Stomach (tissue), 8 donors: ENCODE measurements at regions not wholly inside any gene's neighbourhood (a gene's known extent, or its start where the extent isn't known, plus 50 kb on each side); places are given as distances from the start of the nearest gene placed in this dataset.
A peak's percentile ranks its signal among the peaks of the same experiment; 100 is the strongest.

ENCODE experiments used
- DNase-seq, 2 donors: peaks; one replicate each; pipeline versions ENCODE4 v3.0.0 to v3.0.0-alpha.2; 2013 to 2019
- H3K27ac ChIP-seq, 5 donors: fragments of 200-600 bp in 4 of 5; sonication (generic) in 4 of 5; one replicate each; pipeline ENCODE4 v1.5.1; 2013 to 2019; ENCODE audit warnings: mild to moderate bottlenecking in 1 of 5, moderate library complexity in 1 of 5
- H3K27me3 ChIP-seq, 3 donors: fragments of 200-600 bp; sonication (generic); one replicate each; pipeline ENCODE4 v1.5.1; 2017 to 2019; ENCODE audit warnings: mixed run types in 1 of 3
- H3K36me3 ChIP-seq, 4 donors: fragments of 200-600 bp; sonication (generic); 1 replicate in 3 of 4; 2 replicates in 1 of 4; pipeline ENCODE4 v1.5.1; 2016 to 2019
- H3K4me1 ChIP-seq, 4 donors: fragments of 200-600 bp; sonication (generic); one replicate each; pipeline ENCODE4 v1.5.1; 2016 to 2019
- H3K4me3 ChIP-seq, 4 donors: fragments of 200-600 bp; sonication (generic) in 3 of 4; one replicate each; pipeline ENCODE4 v1.5.1; 2016 to 2019; ENCODE audit warnings: mild to moderate bottlenecking in 1 of 4
- H3K9me3 ChIP-seq, 4 donors: fragments of 200-600 bp; sonication (generic); one replicate each; pipeline ENCODE4 v1.5.1; 2016 to 2019
- EP300 ChIP-seq: sonication (generic); formaldehyde crosslinking; IDR thresholded peaks from one replicate; pipeline ENCODE4 v1.6.1; 2017; ENCODE audit warnings: antibody characterized with exemption
- POLR2A ChIP-seq, 4 donors: fragments of 450-650 bp; IDR thresholded peaks; one replicate each; pipeline ENCODE4 v1.6.1; 2016; ENCODE audit warnings: antibody characterized with exemption in 4 of 4, control low read depth in 2 of 4, mild to moderate bottlenecking in 1 of 4, moderate library complexity in 1 of 4
- POLR2AphosphoS5 ChIP-seq, 3 donors: sonication (generic); formaldehyde crosslinking; IDR thresholded peaks; one replicate each; pipeline ENCODE4 v1.6.1; 2016; ENCODE audit warnings: antibody characterized with exemption in 3 of 3
- WGBS, 5 donors: extraction: QIAGEN DNeasy Blood & Tissue Kit in 3 of 5; methylation state at CpG; one replicate each; pipeline versions ENCODE4 v1.1.5 to v1.1.7; 2013 to 2018; 5-methylcytosine and 5-hydroxymethylcytosine counted together
- intact Hi-C: fragments of 100-400 bp; cut with DNase I; formaldehyde crosslinking; loops from one replicate; pipeline ENCODE4 v1.15.1; 2023; ENCODE audit warnings: low total_unique reads
- TF ChIP-seq, protein P1 (sequence below), 7 experiments: fragments of 450-650 bp in 4 of 7; fragments of 200-600 bp in 3 of 7; sonication (generic) in 3 of 7; IDR thresholded peaks; one replicate each; pipeline ENCODE4 v1.5.1; 2016 to 2019; ENCODE audit warnings: antibody characterized with exemption in 7 of 7, control low read depth in 2 of 7, mild to moderate bottlenecking in 1 of 7
- donor health status: healthy with polysubstance abuse.
- donor health status: Bipolar disorder and iron deficiency.
- donor health status: healthy.

DNA sequence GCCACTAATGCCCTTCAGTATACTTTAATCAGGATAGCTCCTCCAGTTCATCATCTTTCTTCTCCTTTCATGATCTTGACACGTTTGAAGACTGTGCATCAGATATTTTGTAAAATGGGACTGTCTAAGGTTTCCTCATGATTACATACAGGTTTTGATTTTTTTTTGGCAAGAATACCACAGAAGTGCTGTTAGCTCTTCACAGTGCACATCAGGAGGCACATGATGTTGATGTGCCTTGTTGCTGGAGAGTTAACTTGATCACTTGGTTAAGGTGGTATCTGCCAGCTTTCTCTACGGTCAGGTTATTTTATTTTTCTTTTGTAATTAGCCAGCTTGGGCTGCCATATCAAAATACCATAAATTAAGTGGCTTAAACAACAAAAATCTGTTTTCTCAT is 128.6 kb upstream of the IVNS1ABP start:
- Histone ChIP-seq H3K36me3 (no peaks in the 10 kb centered on the region), H3K4me3 (no peak overlapping the region), H3K4me1 (peaks cover 0 to 12% (median 5%) of the 10 kb centered on the region in 4 donors), H3K9me3 (no peaks in the 10 kb centered on the region), H3K27me3 (no peaks in the 10 kb centered on the region), H3K27ac (no peak overlapping the region)
- intact Hi-C loops, result no loop called here
- WGBS, 5 donors, result 85 to 92% (median 87%) methylated on average over 2 of the region's 2 CpGs
- no peak for DNase-seq
- no peak for TF ChIP-seq POLR2A (IDR thresholded peaks at IDR 0.05)
- TF ChIP-seq, protein P1, sequence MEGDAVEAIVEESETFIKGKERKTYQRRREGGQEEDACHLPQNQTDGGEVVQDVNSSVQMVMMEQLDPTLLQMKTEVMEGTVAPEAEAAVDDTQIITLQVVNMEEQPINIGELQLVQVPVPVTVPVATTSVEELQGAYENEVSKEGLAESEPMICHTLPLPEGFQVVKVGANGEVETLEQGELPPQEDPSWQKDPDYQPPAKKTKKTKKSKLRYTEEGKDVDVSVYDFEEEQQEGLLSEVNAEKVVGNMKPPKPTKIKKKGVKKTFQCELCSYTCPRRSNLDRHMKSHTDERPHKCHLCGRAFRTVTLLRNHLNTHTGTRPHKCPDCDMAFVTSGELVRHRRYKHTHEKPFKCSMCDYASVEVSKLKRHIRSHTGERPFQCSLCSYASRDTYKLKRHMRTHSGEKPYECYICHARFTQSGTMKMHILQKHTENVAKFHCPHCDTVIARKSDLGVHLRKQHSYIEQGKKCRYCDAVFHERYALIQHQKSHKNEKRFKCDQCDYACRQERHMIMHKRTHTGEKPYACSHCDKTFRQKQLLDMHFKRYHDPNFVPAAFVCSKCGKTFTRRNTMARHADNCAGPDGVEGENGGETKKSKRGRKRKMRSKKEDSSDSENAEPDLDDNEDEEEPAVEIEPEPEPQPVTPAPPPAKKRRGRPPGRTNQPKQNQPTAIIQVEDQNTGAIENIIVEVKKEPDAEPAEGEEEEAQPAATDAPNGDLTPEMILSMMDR (IDR thresholded peaks at IDR 0.05), result no peak
- no peak for TF ChIP-seq EP300

DNA sequence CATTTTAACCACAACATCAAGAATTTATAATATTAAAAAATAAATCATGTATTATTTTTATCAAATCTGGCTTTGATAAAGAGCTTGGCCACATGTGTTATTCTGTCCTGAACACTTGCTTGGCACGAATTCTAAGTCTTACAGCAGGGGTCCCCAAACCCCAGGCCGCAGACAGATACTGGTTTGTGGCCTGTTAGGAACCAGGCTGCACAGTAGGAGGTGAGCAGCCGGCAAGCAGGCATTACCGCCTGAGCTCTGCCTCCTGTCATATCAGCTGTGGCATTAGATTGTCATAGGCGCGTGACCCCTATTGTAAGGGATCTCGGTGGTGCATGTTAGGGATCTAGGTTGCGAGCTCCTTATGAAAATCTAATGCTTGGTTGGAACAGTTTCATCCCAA is 127.6 kb upstream of the IVNS1ABP start:
- intact Hi-C loops, result no loop called here
- TF ChIP-seq, protein P1 (IDR thresholded peaks at IDR 0.05), result no peak
- no peak for TF ChIP-seq POLR2A (IDR thresholded peaks at IDR 0.05)
- no peak for TF ChIP-seq POLR2AphosphoS5 (IDR thresholded peaks at IDR 0.05)
- no peak for TF ChIP-seq EP300
- H3K36me3 ChIP-seq, result no peaks in the 10 kb centered on the region
- 83 to 91% (median 90%) methylated on average over 8 of the region's 8 CpGs for WGBS, 5 donors
- no peaks in the 10 kb centered on the region for H3K27me3 ChIP-seq
- peaks cover 0 to 12% (median 5%) of the 10 kb centered on the region in 4 donors for H3K4me1 ChIP-seq
- H3K4me3 ChIP-seq, result no peak overlapping the region
- no peak for DNase-seq
- no peaks in the 10 kb centered on the region for H3K9me3 ChIP-seq
- no peak overlapping the region for H3K27ac ChIP-seq

- H3K27ac ChIP-seq, result no peak overlapping the region
- DNase-seq, result no peak
- H3K9me3 ChIP-seq, result no peaks in the 10 kb centered on the region
- no peak overlapping the region for H3K4me3 ChIP-seq
- intact Hi-C loops, result no loop called here
- no peaks in the 10 kb centered on the region for H3K36me3 ChIP-seq
- 73 to 90% (median 82%) methylated on average over 2 of the region's 2 CpGs for WGBS, 5 donors
- H3K4me1 ChIP-seq, result peaks cover 0 to 12% (median 5%) of the 10 kb centered on the region in 4 donors
- TF ChIP-seq POLR2AphosphoS5 (IDR thresholded peaks at IDR 0.05) (no peak), POLR2A (IDR thresholded peaks at IDR 0.05) (no peak), EP300 (no peak)
- TF ChIP-seq, protein P1 (IDR thresholded peaks at IDR 0.05), result no peak
- no peaks in the 10 kb centered on the region for H3K27me3 ChIP-seq
Measured at GRCh38 chr1:185442050-185442449, 125.0 kb upstream of the IVNS1ABP start.

- intact Hi-C loops, result no loop called here
- Histone ChIP-seq H3K36me3 (no peaks in the 10 kb centered on the region), H3K9me3 (no peaks in the 10 kb centered on the region), H3K4me3 (no peak overlapping the region), H3K27me3 (no peaks in the 10 kb centered on the region), H3K27ac (no peak overlapping the region), H3K4me1 (peaks cover 0 to 12% (median 5%) of the 10 kb centered on the region in 4 donors)
- whole genome bisulfite sequencing, 5 donors, result 21 to 29% (median 23%) methylated on average over 3 of the region's 3 CpGs
- TF ChIP-seq EP300 (no peak), POLR2AphosphoS5 (IDR thresholded peaks at IDR 0.05) (no peak), POLR2A (IDR thresholded peaks at IDR 0.05) (no peak)
- TF ChIP-seq, protein P1 (IDR thresholded peaks at IDR 0.05), result no peak
- DNase-seq, result peak in 1 of 2 donors; percentile 57
Measured at GRCh38 chr1:185441605-185442004, 124.6 kb upstream of the IVNS1ABP start.
